ENCODE measurements at regions not wholly inside any gene's neighbourhood (a gene's known extent, or its start where the extent isn't known, plus 50 kb on each side); places are given as distances from the start of the nearest gene placed in this dataset.

GRCh38 chr12:89269174-89269573 lies 83.1 kb downstream of the DUSP6 start:
- no peak for TF ChIP-seq CTCF (IDR thresholded peaks at IDR 0.05)
- no peak for TF ChIP-seq POLR2A (IDR thresholded peaks at IDR 0.05)
- no peak for TF ChIP-seq EP300 (IDR thresholded peaks at IDR 0.05)

Measured in ovary (tissue), 3 donors.